ENCODE measurements at regions not wholly inside any gene's neighbourhood (a gene's known extent, or its start where the extent isn't known, plus 50 kb on each side); places are given as distances from the start of the nearest gene placed in this dataset.

- no peak for DNase-seq
These were observed 348.5 kb upstream of the ROBO1 start for GRCh38 chr3:80116281-80116680.

DNA sequence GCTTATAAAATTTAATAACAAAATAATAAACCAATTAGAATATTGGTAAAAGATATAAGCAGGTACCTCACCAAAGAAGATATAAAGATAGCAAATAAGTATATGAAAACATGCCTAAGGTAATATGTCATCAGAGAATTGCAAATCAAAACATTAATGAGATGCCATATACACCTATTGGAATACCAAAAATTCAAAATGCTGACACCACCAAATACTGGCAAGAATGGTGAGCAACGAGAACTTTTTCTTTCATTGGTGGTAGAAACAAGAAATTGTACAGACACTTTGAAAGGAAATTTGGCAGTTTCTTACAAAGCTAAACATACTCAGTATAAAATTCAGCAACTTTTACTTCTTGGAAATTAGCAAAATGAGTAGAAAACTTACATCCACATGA, 346.9 kb upstream of the ROBO1 start:
- no peak for DNase-seq

DNA sequence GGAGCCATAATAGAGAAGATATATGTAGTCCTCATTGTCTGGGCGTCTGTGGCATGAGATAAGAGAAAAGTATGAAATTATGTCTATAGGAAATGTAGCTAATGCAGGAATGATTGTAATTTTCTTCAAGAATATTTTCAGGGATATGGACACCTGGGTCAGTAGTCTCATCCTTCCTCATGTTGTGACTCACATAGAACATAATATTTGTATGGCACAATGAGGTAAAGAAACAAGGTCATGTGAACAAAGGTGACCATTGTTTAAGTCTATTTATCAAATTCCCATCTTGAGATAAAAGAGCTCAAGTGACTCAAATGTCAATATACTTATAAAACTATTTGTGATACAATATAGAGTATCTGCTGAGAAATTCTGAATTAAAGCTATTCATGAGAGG, 345.5 kb upstream of the ROBO1 start:
- DNase-seq, result no peak

GRCh38 chr3:80099559-80100066, 331.8 kb upstream of the ROBO1 start:
- no peak for DNase-seq

GRCh38 chr3:80097674-80098073, 329.9 kb upstream of the ROBO1 start:
- no peak for DNase-seq

- DNase-seq, result no peak
These were observed 329.1 kb upstream of the ROBO1 start for GRCh38 chr3:80096909-80097308.

- no peak for DNase-seq
These were observed 326.8 kb upstream of the ROBO1 start for GRCh38 chr3:80094589-80094988.

DNA sequence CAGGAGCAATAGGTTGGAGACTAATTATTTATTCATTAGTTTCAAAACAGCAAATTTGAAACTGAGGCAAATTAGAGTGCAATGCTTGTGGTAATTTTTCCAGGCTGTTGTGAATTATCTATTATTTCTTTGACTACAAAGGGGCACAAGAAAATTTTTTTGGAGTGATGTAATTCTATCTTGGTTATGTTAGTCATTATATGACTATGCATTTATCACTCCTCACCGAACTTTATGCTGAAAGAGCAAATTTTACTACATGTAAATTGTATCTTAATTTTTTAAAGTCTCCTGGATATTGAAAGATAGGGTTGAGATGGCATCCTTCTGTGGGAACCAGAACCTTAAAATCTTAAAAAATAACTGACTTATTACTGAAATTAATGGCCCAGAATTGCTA, 320.0 kb upstream of the ROBO1 start:
- no peak for DNase-seq

DNA sequence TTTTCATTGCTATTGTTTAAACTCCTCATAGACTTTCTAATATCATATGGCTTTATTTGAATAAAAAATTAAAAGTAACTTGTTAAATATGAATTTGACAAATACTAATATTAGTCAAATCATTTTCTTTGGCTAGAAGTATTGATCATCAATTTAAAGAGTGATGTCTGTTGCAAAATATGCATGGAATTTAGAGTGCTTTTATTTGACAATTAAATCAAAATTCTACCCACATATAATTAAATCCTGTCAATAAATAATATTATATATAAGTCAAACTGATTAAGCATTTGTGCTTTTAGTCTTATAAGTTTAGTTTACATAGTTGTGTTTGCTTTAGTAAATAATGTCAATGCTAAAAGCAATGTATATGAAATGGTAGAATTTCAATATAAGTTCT, 318.6 kb upstream of the ROBO1 start:
- no peak for DNase-seq

DNA sequence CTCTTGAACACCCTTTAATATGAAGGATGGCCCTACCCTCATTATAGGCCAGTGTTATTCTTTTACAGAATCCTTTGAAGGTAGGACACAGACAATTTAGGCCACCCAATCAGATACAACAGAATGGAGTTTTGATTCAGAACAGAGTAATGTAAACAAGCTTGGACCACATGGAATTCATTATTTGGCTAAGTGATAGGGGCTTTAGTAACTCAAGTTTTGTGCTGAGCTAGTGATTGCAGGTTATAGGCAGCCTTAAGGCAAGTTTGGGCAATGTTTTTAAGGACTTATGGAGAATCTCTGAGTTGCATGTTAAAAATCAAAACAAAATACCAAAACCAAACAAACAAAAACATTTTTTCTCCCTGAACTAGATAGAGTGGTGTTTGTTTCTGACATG, 312.1 kb upstream of the ROBO1 start:
- no peak for DNase-seq

DNA sequence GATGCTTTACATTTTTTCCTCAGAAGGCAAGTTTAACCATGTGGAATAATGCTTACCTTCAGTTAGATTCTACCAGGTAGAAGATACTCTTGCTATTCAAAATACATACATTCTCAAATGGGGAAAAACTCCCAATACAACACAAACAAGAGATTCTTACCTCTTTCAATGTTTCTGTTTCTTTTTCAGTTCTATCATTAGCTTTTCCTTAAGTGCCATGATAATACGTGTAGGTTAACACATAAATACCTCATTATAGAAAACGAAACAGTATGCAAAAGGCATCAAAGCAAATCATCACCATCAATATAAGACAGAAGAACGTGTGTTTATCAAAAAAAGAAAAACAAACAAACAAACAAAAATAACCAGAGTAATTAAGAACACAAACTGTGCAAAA, 300.7 kb upstream of the ROBO1 start:
- no peak for DNase-seq

- DNase-seq, result no peak
These were observed 295.7 kb upstream of the ROBO1 start for GRCh38 chr3:80063535-80063934.

GRCh38 chr3:80060664-80061063, 292.9 kb upstream of the ROBO1 start:
- DNase-seq, result no peak

DNA sequence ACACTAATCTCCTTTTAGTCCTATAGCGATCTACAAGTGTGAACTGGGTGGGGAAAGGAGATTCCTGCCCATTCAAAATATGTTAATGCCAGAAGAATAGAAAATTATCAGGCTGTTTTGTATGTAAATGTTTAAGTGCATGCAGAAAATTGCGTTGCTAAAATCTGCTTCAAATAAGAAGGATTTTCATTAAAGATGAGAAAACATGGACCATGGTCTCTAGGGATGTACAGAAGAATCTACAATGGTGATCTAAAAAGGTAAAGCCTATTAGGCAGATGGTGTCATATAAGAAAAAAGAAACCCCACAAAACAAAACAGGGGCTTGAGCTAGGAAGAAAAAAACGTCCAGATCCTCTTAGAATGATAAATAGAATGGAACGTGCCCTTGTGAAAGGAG, 287.5 kb upstream of the ROBO1 start:
- no peak for DNase-seq

DNA sequence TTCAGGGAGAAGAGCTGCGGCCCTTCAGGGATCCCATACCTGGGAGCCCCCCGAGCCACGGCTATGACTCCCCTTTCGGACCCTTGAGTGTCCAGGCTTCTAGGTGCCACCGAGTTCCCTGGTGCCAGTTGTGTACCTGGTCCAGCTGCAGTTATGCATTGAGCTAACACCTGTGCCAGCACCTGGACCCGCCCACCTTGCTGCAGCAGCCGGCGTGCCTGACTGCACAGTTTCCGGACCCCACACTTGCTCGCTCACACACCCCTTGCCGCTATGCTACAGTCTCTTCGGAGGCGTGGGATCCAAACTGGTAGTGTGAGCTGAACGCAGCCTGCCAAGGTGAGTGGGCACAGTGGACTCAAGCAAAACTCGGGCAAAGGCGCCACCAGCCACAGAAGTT, 284.5 kb upstream of the ROBO1 start:
- DNase-seq, result no peak

DNA sequence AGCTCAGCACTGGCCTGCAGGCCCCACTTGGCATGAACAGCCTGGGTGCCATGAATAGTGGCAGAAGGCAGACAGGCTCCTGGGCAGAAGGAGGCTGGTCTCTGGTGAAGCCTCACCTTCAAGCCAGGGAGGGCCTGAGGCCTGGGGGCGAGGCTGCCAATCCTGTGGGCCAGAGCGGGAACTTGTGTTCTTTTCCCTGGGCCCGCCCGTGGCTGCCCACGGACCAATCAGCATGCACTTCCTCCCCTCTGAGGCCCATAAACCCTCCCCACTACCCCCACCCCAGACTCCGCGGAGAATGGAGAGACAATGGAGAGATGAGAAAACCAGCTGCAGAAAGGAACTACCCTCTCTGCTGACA, 283.8 kb upstream of the ROBO1 start:
- no peak for DNase-seq

- DNase-seq, result no peak
These were observed 283.2 kb upstream of the ROBO1 start for GRCh38 chr3:80050826-80051601.

DNA sequence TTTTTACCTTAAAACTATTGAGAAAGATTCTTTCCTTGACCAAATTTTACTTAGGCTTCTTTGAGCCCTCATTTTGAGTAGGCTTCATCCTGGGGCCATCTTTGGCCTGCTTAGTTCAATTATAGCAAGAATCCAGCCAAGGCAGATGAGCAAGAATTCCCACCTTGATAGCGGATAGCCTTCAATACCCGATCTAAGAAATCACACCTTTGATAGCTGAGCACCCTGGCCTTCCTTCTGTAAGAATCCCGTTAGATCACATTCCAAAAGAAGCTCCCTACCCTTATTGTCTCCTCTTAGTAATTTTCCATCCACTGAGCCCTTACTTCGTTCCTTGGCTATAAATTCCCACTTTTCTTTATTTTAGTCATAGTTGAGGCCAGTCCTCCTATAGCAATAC, 275.4 kb upstream of the ROBO1 start:
- no peak for DNase-seq

- no peak for DNase-seq
These were observed 272.3 kb upstream of the ROBO1 start for GRCh38 chr3:80040067-80040466.

GRCh38 chr3:80036176-80036575, 268.4 kb upstream of the ROBO1 start:
- DNase-seq, result no peak

- no peak for DNase-seq
These were observed 267.2 kb upstream of the ROBO1 start for GRCh38 chr3:80035021-80035420.

- no peak for DNase-seq
These were observed 255.2 kb upstream of the ROBO1 start for GRCh38 chr3:80023010-80023409.

GRCh38 chr3:80018375-80018774, 250.6 kb upstream of the ROBO1 start:
- DNase-seq, result no peak

DNA sequence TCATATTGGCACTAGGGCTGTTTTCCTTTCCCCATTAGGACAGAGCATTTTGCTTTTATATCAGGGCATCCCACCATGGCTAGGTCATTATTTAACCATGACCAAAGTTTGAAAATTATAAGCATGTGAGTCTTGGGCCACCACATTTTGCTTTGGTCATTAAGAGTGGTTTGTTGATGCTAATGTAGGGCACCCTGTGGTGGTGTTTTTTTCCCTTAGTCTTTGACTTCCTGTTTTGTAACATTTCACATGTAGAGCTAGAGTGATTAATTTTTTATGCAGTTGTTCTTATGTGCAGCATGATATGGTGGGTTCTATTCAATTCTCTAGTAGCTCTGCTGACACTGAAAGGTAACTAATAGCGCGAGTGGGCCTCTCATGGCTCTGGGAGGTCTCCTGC, 249.6 kb upstream of the ROBO1 start:
- no peak for DNase-seq

DNA sequence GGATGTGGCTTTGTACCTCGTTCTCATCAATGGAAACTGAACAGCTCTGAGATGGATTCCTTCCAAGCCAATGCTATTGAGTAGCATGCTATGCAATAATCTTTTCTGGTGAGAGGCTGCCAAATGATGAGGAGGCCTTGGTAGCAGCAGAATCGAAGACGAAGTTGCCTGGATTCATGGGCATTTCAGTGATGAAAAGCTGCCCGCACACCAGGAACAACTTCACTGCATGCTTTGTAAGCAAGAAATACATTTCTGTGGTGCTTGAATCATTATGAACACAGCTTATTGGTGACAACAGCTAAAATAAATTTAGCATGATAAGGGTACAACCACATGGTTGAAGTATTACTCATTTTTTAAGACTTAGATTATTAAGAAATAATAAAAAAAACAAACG, 246.8 kb upstream of the ROBO1 start:
- DNase-seq, result no peak

Measured in DMS79 treated with DMSO at 0.1 percent for 48 hours (cell line).